SK-MEL-5 (cell line): ENCODE measurements at regions not wholly inside any gene's neighbourhood (a gene's known extent, or its start where the extent isn't known, plus 50 kb on each side); places are given as distances from the start of the nearest gene placed in this dataset.

Experiments
- DNase-seq: peaks from one replicate; pipeline ENCODE4 v3.0.0-alpha.2; 2016; ENCODE audit warnings: low read depth, low spot score
- in situ Hi-C: cut with HindIII; loops from 2 replicates; pipeline ENCODE4 v1.10.0; 2016; ENCODE audit warnings: low sequenced_read_pairs, high pct_unique_total_duplicates, low pct_unique_long_range_greater_than_20kb

DNA sequence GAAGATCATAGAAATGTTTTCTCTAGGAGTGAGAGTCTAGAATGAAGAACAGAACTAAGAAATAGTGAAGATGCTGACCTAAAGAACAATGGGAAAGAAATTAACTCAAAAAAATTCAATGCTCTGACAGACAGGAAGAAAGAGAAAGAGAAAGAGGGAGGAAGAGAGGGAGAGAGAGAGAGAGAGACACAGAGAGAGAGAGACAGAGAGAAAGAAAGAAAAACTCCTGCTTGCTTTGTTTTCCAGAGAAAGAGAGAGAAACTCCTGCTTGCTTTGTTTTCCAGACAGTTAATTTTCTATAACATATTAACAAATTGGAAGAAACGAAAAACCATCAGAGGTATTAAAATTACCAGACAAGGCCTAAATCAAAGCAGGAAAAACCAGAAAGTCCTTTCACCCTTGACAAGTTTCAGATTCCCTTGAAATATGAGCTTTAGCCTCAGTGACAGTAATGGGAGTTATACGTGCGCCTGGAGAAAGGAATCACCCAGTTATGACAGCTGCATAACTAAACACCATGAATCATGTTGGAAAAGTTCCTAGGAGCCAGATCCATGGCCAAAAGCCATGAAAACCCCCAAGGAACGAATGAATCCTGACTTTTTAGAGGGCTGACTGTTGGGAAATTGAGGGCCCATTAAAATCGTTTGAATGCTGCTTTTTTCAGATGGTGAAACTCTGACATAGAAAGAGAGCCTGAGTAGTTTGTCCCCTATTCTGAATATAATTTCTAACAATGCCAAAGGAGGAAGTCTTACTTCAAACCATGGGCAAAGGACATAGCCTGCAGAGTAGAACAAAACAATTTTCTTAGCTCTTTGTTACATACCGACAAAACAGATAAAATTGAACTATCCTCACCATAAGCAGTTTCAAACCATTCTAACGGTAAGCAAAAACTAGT, 228.6 kb upstream of the CHST9 start:
- in situ Hi-C loops: no loop called here
- no peak for DNase-seq

DNA sequence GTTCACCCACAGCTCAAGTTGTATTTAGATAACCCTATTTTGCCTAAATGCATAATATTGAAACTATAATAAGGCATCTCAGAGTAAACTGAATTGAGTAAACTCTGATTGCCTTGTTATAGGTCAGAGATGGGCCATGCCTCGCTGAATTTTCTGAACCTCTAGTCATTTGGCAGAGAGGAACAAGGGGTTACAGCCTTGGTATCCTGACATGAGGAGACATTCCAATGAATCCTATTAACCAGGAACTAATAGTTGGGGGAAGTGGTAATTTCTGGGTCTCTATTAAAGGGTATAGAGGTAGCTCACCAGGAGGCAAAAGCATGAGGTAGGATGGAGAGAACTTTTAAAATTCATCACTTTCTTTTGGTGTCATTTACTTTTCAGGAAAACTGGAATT, 227.4 kb upstream of the CHST9 start:
- DNase-seq: no peak
- in situ Hi-C loops: no loop called here

DNA sequence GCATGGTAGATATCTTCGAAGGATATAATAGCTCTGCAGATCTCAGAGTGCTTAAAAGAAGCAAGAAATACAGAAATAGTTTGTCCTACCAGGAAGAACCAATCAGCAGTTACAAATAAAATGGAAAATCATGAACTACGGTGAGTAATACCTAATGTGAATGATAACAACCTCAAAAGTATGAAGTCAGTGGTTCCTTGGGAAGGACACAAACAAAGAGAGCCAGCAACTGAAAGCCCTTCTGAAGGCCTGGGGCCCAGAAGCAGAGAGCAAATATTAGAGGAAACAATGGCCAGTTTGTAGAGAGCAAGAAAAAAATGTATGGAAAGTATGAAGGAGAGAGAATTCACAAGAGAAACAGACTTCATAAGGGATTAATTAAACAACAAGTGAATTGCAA, 226.8 kb upstream of the CHST9 start:
- in situ Hi-C loops: no loop called here
- DNase-seq: no peak

DNA sequence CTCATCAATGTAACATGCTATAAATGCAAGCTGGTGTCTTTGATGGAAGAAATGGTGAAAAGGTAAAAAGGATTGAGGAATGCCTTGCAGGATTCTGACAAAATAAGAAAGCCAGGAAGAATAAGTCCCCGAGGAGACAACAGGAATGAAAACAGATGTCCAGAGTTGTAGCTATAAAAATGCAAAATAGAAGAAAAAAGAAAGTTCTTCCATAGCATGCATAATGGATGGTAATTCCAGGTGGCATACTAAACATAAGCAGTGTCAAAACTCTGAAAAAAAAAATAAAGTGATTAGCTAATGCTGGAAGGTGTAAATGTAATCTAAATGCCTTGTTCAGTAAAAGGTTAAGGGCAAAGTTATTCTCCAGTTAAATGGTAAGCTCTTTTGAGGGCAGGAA, 225.9 kb upstream of the CHST9 start:
- in situ Hi-C loops: no loop called here
- DNase-seq: no peak

DNA sequence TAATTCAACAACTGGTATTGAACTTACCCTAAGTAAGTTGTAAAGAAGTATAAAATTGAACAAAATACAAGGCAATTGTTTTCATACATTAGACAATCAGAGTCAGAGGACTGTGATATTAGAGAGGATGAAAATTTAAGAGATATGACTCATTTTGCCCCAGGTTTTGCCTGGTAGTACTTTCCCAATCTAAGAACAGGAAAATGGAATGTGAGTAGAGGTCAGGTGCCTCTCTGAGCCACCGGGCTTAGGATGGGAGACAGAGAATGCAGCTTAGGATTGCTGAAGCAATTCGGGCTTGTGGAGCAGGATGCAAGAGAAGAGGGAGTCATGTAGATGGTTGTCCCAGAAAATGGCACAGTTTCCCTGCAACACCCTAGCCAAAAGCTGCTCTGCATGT, 219.7 kb upstream of the CHST9 start:
- DNase-seq: no peak
- in situ Hi-C loops: no loop called here

DNA sequence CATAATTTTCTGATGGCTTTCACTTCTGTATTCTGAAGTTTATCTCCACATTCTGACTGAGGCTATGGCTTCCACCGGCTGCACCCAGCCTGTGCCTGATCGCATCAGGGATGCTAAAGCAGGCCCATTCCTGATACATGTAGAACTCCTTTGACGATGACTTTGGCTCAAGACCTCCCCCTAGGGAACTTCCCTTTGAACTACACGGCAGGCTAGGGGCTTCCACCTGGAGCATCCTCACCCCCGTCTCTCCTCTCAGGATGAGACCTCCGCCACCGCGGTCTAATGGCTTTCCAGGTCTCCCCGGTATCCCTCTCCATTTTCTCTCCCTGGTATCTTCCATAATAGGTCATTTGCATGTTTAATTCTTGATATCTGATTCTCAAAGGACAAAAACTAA, 214.9 kb upstream of the CHST9 start:
- DNase-seq: peak; percentile 8

DNA sequence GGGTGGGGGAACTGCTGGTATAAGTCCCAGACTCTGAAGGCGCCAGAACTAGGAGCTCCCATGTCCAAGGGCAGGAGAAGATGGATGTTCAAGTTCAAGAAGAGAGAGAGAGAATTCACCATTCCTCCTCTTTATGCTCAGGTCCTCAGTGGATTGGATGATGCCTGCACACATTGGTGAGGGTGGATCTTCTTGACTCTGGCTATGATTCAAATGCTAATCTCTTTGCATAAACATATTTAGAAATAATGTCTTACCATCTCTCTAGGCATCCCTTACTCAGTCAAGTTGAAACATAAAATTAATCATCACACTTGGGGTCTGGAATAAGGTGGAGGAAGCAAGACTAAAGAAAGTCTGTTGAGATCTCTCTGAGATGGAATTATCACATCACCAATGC, 210.6 kb upstream of the CHST9 start:
- in situ Hi-C loops: no loop called here
- no peak for DNase-seq

More for the DNA sequence above, 214.9 kb upstream of the CHST9 start:
- in situ Hi-C loops: no loop called here

DNA sequence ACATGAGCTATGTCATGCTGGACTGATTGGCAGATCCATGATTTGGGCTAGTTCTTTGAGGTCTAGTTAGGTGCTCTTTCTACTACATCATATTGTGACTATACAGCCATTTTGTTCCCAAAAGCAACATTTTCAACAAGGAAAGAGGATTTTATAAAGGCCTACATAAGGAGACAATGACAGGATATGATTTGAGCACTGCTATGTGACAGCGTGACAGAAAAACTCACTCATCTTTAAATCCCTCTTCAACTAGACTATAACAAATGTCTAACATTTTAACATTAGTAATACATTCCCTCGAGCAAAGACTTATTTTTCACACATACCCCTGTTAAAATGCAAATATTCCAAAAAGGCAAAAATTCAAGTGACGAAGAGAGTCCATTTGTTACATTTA, 209.6 kb upstream of the CHST9 start:
- in situ Hi-C loops: no loop called here
- no peak for DNase-seq

DNA sequence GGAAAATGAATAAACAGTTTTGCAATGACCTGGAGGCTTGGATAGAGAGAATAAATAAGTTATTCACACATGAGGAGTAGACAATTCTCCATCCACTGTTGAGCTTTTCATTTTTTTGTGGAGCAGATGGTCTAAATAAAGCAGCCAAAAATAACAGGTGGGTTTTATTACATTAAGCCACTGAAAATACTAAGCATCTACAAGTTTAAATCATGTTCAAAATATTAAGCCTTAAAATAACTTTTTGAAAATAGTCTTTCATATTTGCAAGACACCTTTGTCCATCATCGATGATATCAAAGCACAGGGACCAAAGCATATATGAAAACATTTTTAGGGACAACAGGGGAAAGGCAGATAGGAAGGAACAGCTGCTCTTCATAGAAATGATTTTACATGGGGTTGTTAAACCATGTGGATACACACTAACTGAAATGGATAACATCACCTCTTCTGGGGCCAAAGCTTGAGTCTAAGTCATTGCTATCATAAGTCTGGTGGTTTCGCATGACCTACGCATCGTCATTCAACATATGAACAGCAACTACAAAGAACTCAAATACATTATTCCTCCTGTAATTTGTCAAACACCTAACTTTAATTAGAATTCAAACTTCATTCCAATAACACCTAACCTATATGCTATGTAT, 197.6 kb upstream of the CHST9 start:
- in situ Hi-C loops: no loop called here
- DNase-seq: no peak

DNA sequence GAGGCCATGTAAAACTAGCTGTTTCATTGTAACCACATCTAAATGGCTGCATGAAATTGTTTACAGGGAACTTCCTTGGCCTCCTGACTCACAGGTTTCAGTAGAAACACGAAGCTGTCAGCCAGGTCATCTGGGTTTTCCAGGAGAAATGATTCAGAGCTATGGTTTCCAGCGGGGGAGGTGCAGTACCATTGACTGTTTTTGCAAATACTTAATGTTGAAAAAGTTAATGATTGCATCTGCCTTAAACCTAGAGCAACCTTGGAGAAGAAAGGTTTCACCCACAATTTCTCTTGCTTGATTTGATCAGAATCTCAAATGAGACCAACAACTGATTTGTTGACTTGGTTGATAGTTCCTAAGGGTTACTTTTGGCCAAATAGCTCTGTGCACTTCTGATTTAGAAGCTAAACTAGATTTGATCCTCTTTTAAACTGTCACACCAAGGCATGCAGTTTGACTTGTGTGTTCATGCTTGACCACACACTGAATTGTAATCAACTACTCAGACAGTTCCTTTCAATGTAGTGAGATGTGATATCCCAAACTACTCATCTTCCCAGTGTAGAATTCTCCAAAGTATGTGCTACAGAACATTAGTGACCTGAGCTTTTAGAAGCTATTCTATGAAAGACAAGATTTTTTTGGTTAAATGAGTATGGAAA, 193.5 kb upstream of the CHST9 start:
- DNase-seq: no peak
- in situ Hi-C loops: no loop called here

DNA sequence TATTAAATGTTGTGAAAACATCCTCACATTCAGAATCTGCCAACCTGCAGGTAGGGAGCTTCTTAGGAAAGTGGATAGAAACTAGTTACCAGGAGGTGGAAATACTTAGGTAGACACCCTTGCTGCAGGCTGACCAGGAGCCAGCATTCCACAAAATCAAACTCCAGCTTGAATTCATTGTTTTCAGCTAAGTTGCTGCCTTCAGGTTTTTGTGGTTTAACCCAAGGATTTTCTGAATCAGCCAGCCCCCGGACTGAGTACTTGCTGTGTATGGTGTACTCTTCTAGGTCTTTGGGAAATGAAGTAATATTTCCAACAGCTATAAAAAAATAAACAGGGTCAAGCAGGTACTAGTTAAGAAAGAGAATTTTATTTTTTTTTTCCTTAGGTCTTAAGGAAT, 192.1 kb upstream of the CHST9 start:
- DNase-seq: no peak
- in situ Hi-C loops: no loop called here

DNA sequence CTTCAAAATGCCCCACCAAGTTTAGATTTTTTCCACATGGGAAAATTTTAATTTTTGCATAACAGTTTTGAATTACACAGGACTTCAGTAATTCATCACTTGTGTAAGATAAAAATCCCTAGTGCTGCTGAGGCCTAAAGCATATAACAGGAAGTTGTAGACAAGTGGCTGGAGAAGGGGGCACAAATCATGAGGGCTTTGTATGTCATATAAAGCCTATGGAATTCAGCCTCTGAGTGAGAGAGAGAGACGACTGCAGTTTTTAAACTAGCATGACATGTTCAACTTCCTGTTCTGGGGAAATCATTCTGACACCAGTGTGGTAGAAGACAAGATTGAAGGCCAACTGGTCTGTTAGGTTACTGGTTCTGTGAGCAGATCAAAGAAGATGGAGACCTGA, 187.3 kb upstream of the CHST9 start:
- in situ Hi-C loops: no loop called here
- no peak for DNase-seq

DNA sequence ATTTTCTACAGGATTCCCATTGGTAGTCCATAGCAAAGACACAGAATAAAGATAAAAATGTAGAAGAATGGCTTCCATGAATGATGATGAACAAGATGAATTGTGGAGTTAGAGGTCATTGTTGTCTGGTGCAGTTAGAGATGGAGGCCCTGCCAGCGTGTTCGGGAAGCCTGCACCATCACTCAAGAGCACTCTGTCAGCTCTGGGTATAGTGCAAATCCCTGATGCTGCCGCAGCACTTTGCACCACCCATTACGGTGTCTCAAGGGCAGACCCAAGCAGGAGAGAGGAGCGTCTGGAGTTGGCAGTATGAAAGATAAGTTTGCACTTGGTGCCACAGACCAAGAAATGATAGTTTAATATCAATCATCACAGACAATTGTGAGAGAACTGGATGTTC, 181.6 kb upstream of the CHST9 start:
- no peak for DNase-seq
- in situ Hi-C loops: no loop called here

DNA sequence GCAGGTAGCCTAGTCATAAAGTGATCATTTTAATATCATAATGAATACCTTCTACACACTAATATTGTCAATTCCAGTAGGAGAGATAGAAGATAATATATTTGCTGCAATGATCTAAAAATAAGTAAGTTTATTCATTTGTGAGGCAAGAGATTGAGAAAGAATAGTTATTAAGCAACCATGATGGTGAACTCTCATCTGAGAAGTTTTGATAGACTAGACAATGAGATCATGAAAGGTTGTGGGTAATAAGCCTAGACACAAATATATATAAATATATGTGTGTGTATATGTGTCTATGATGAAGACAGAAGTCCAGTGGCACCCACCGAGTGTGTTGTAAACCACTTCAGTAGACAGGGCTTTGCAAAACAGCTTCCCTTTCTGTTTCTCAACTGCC, 181.0 kb upstream of the CHST9 start:
- in situ Hi-C loops: no loop called here
- no peak for DNase-seq

DNA sequence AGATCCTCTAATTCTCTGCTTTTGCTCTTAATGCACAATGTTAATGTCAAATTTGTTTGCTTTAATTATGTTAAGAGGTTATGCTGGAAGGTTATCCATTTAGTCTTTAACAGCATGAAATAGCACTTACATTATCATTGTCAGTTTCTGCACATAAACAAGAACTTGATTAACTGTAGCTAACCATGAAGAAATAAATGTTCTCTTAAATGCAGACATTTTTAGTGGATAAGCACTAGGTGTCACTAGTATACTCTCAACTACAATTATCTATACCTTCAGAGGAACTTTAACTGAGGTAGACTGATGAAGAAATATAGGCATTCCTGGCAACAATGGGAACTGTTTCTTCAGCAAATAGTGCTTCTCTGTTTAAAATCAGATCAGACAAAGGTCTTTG, 178.8 kb upstream of the CHST9 start:
- in situ Hi-C loops: no loop called here
- peak; percentile 22 for DNase-seq

DNA sequence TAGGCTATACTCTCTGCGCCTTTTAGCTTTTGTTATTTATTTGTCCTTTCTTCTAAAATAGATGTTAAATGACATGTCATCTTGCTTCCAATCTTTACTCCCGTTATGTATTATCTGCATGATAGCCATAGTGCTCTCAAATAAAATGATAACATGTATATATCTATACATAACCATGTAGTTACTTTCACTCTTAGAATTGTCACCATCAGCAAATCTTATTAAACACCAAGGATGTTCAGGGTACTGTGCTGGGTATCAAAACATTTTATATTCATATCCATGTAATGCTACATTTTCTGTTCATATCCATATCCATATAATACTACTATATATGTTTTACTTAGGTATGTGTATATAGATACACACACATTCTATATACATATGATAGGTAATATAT, 176.4 kb upstream of the CHST9 start:
- DNase-seq: no peak
- in situ Hi-C loops: no loop called here

DNA sequence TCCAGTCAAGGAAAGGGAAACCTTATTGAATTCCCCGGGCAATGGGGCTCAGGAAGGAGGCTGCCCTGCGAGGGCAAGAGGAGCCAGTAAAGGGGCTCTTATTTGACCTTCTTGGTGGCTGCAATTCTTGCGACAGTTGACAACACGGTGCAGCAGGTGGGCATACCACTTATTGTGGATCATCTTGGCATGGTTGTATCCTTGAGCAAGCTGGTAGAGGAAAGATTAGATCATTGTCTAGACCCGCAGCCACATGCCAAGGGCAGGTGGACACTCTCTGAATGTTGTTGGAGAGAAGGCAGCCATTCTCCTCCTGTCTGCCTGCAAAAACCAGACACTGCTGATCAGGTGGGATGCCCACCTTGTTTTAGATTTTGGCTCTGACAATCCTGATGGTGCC, 170.2 kb upstream of the CHST9 start:
- DNase-seq: no peak
- in situ Hi-C loops: no loop called here

DNA sequence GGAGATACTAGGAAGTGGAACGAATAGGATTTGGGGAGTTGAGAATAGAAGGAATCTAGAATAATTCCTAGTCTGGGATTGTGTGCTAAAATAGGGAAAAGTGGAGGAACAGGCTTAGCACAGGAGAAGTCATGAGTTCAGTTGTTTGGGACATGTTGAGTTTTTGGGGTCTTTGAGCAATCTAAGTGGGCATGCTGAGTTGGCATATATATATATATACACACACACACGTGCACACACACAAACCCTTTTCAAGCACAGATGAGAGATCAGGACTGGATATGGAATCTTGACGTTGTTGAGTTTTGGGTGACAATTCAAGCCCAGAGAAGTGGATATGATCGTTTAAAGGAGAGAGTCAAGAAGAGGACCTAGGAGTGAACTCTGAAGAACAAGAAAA, 168.2 kb upstream of the CHST9 start:
- in situ Hi-C loops: no loop called here

More for the DNA sequence above, 168.2 kb upstream of the CHST9 start:
- DNase-seq: no peak
